ENCODE measurements at regions not wholly inside any gene's neighbourhood (a gene's known extent, or its start where the extent isn't known, plus 50 kb on each side); places are given as distances from the start of the nearest gene placed in this dataset.

GRCh38 chr4:183797011-183797444 is 108.1 kb upstream of the STOX2 start:
- no peak for TF ChIP-seq EZH2phosphoT487 (IDR thresholded peaks at IDR 0.05; ENCODE audit: insufficient read depth, low read depth)
- no peak for TF ChIP-seq EZH2 (IDR thresholded peaks at IDR 0.05; ENCODE audit: insufficient read depth, poor library complexity, severe bottlenecking)

All from GM23248 (cell line).